Esophagus squamous epithelium (tissue), 4 donors: ENCODE measurements at regions not wholly inside any gene's neighbourhood (a gene's known extent, or its start where the extent isn't known, plus 50 kb on each side); places are given as distances from the start of the nearest gene placed in this dataset.

Experiments used
- POLR2A ChIP-seq, 4 donors: fragments of 450-650 bp; IDR thresholded peaks; one replicate each; pipeline ENCODE4 v1.6.1; 2017; ENCODE audit warnings: antibody characterized with exemption in 4 of 4, mild to moderate bottlenecking in 4 of 4, moderate library complexity in 3 of 4
- TF ChIP-seq, protein P1 (sequence below), 6 experiments: fragments of 450-650 bp in 4 of 6; fragments of 200-600 bp in 2 of 6; sonication (generic) in 2 of 6; IDR thresholded peaks; one replicate each; pipeline ENCODE4 v1.5.1; 2016 to 2019; ENCODE audit warnings: antibody characterized with exemption in 6 of 6, mild to moderate bottlenecking in 4 of 6, moderate library complexity in 4 of 6

DNA sequence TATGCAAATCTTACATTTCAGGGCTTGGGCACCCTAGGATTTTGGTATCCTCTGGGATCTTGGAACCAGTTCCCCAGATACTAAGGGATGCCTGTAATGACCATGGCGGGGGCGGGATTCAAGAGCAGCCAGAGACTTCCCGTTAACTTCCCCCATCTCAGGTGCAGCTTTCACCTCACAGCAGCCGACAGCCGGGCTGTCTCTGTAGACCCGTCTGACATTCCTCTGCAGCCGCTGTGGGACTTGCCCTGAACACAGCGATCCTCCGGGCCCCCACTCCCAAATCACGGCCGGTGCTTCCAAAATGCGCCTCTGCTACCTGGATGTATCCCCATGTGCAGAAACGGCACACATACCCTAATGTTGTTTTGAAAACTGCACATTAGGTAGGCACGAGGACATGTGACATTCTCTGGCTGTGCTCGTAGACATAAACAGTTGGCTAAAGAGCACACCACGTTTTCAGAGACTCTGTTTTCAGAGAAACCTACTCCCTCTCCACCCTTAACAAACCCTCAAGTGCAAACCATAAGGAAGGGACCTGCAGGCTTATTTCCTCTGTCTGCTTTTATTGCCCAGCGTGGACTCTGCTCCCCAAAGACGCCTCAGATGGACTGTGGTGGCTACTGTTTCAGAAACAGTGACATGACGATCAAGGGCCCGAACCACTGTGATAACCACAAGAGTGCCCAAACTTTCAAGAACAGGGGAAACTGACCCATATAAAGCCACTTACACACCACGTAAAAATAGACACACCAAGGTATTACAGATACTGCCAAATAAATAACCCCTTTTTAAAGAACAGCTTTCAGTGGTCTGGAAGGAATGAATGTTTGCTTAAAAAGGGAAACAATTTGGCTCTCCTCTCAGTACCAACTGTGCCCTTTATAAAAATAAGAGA is 72.9 kb upstream of the FOXC1 start:
- TF ChIP-seq, protein P1, sequence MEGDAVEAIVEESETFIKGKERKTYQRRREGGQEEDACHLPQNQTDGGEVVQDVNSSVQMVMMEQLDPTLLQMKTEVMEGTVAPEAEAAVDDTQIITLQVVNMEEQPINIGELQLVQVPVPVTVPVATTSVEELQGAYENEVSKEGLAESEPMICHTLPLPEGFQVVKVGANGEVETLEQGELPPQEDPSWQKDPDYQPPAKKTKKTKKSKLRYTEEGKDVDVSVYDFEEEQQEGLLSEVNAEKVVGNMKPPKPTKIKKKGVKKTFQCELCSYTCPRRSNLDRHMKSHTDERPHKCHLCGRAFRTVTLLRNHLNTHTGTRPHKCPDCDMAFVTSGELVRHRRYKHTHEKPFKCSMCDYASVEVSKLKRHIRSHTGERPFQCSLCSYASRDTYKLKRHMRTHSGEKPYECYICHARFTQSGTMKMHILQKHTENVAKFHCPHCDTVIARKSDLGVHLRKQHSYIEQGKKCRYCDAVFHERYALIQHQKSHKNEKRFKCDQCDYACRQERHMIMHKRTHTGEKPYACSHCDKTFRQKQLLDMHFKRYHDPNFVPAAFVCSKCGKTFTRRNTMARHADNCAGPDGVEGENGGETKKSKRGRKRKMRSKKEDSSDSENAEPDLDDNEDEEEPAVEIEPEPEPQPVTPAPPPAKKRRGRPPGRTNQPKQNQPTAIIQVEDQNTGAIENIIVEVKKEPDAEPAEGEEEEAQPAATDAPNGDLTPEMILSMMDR (IDR thresholded peaks at IDR 0.05), result no peak
- no peak for TF ChIP-seq POLR2A (IDR thresholded peaks at IDR 0.05)
